Thymus (tissue), 11 donors: ENCODE measurements at regions not wholly inside any gene's neighbourhood (a gene's known extent, or its start where the extent isn't known, plus 50 kb on each side); places are given as distances from the start of the nearest gene placed in this dataset.

Source experiments
- DNase-seq, 9 donors: peaks; one replicate each; pipeline ENCODE4 v3.0.0-alpha.2; 2013; ENCODE audit warnings: low spot score in 9 of 9, low read depth in 6 of 9, missing footprints in 1 of 9
- H3K27ac ChIP-seq, 2 donors: one replicate each; pipeline ENCODE4 v1.5.1; 2013; ENCODE audit warnings: control low read depth in 1 of 2, low read depth in 1 of 2, low read length in 1 of 2, mild to moderate bottlenecking in 1 of 2, moderate library complexity in 1 of 2
- H3K27me3 ChIP-seq, 2 donors: one replicate each; pipeline ENCODE4 v1.5.1; 2013; ENCODE audit warnings: low read length in 1 of 2; ENCODE audit not compliant: control insufficient read depth in 2 of 2, insufficient read depth in 1 of 2
- H3K36me3 ChIP-seq, 2 donors: one replicate each; pipeline ENCODE4 v1.5.1; 2013; ENCODE audit warnings: low read length in 1 of 2, mild to moderate bottlenecking in 1 of 2, moderate library complexity in 1 of 2; ENCODE audit not compliant: control insufficient read depth in 2 of 2, insufficient read depth in 2 of 2
- H3K4me1 ChIP-seq, 2 donors: one replicate each; pipeline ENCODE4 v1.5.1; 2013; ENCODE audit warnings: low read length in 2 of 2; ENCODE audit not compliant: control insufficient read depth in 2 of 2, insufficient read depth in 2 of 2
- H3K4me3 ChIP-seq, 2 donors: one replicate each; pipeline ENCODE4 v1.5.1; 2013; ENCODE audit warnings: low read length in 2 of 2, control low read depth in 1 of 2, mild to moderate bottlenecking in 1 of 2
- H3K9me3 ChIP-seq, 2 donors: one replicate each; pipeline ENCODE4 v1.5.1; 2013; ENCODE audit warnings: low read length in 1 of 2, mild to moderate bottlenecking in 1 of 2; ENCODE audit not compliant: control insufficient read depth in 2 of 2, insufficient read depth in 1 of 2
- WGBS: extraction: QIAGEN DNeasy Blood & Tissue Kit; methylation state at CpG from one replicate; pipeline ENCODE4 v1.1.7; 2013; 5-methylcytosine and 5-hydroxymethylcytosine counted together
- donor health status: healthy.

DNA sequence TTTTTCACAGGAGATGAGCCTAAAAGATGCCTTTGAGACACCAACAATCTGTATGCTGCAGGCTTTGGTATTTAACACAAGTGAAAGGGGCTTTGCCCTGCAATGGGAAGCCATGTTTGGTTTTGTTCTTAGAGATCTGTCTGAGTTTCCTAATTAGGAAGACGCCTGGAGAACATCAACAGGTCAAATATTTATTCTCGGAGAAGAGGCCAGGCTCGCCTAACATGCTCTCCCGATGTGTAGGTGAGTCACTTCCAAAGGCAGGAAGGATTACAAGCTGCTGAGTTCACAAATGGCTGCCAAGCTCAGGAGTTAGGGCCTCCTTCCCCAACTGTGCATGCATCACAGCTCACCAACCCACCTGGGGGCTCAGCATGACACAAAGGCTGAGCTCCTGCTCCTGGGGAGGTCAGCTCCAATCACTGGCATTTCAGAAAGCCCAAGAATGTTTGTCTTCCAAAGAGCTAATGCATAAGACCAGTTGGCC is 119.5 kb upstream of the PRICKLE2 start:
- no peak overlapping the region for H3K4me3 ChIP-seq
- no peak overlapping the region for H3K27ac ChIP-seq
- no peak for DNase-seq
- no peaks in the 10 kb centered on the region for H3K36me3 ChIP-seq
- no peaks in the 10 kb centered on the region for H3K27me3 ChIP-seq
- H3K4me1 ChIP-seq, result no peaks in the 10 kb centered on the region
- 82% methylated on average over 4 of the region's 4 CpGs for WGBS
- peaks cover 0 to 4% of the 10 kb centered on the region in 2 donors for H3K9me3 ChIP-seq

DNA sequence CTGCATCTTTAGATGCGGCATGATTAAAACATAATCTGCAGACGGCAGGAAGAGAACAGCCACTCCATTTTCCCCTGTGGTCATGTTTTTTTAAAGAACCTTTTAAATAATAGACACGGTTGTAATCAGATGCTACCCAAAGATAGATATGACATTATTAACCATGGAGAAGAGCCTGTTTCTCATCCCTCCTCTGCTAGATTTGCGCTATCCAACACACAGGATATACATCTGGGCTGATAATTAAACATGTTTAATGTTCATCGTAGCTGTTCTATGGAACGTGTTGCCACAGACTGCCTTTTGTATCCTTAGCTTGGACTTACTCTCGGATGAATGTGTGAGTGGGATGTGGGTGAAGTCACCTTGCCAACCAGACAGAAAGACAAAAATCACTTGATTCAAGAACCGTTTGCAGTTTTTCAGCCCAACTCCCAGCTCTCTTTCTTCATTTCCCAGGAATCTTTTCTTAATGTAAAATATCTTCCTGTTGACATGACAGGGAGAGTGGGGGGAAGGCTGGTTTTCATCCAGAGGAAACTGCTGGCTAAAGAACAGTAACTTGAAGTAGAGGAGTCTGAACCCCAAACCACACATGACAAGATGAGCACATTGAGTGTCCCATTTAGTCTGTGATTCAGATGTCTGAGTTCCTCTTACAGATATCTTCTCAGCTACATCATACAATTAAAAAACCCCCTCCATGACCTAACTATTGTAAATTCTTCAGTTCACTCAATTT is 118.6 kb upstream of the PRICKLE2 start:
- Histone ChIP-seq H3K4me3 (no peak overlapping the region), H3K27ac (no peak overlapping the region), H3K27me3 (no peaks in the 10 kb centered on the region), H3K9me3 (peaks cover 0 to 4% of the 10 kb centered on the region in 2 donors), H3K36me3 (no peaks in the 10 kb centered on the region), H3K4me1 (no peaks in the 10 kb centered on the region)
- no peak for DNase-seq
- 92% methylated on average over 8 of the region's 8 CpGs for WGBS

DNA sequence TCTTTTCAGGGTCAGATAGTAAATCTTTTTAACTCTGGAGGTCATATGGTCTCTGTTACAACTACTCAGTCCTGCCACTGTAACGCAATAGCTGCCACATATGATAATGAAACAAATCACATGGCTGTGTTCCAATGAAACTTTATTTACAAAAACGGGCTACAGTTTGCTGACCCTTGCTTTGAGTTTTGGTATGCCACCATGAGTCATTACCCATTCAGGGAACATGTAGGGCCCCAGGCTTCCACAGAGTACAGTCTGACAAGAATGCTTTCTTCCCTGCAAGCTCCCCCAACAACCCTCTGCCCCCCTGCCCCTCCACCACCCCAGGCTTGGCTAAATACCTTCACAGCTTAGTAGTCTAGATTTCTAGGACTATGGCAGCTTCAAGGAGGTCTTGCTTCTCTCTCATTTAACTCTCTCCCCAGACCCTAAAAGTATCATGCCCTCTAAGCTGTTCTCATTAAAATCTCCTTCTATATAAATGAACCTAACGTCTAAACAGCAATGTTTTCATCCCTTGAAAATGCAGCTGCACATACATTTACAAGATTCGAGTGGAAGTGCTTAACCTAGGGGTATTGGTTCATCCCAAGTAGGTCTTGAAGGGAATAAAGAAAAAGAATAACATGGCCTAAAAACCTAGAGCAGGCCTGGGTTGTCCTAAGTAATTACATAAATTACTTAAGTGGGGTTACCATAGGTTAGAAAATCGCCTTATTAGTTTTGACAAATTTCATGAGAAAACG is 117.8 kb upstream of the PRICKLE2 start:
- no peak for DNase-seq
- Histone ChIP-seq H3K36me3 (no peaks in the 10 kb centered on the region), H3K27me3 (no peaks in the 10 kb centered on the region), H3K27ac (no peak overlapping the region), H3K9me3 (peaks cover 0 to 2% of the 10 kb centered on the region in 2 donors), H3K4me3 (no peak overlapping the region), H3K4me1 (no peaks in the 10 kb centered on the region)
- 95% methylated on average over 6 of the region's 6 CpGs for WGBS

DNA sequence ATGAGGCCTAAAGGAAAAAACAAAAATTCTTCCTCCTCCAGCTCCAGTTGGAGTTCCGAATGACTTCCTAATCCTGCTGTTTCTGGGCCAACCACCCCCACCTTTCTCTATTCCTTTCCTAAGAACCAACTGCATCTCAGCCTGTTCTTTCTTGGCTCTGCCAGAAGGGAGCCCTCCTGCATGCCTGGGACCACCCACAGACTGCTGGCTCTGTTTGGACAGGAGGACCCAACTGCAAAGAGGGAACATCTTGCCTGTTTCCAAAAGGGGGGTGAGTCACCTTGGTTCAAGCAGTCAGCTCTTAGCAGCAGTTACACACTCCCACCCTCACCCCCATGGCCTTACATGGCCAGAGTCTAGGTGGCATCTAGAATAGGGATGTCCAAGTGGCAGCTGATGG is 116.0 kb upstream of the PRICKLE2 start:
- Histone ChIP-seq H3K27me3 (no peaks in the 10 kb centered on the region), H3K9me3 (no peaks in the 10 kb centered on the region), H3K4me3 (no peak overlapping the region), H3K4me1 (no peaks in the 10 kb centered on the region), H3K36me3 (no peaks in the 10 kb centered on the region), H3K27ac (no peak overlapping the region)
- whole genome bisulfite sequencing, result 90% methylated on average over 1 of the region's 1 CpG
- DNase-seq, result no peak

DNA sequence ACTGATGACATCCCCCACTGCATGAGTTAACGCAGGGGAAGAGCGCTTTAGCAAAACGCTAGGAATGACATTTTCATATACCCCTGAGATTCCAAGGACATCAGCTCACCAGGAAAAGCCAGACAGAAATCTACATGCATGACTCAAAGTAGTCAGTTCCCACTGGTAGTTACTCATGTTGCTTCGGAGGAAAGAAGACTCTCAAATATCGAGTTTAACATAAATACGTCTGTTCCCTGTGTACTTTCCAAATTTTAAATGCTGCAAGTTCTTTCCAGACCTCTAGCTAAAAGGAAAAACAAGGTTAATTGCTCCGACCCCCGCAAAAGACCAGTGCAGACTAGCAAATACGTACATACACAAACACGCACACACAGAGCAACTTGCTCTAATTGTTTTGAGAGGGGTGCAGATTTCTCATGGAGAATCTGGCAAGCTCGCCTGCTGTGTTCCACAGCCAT is 115.4 kb upstream of the PRICKLE2 start:
- H3K27me3 ChIP-seq, result no peaks in the 10 kb centered on the region
- no peaks in the 10 kb centered on the region for H3K4me1 ChIP-seq
- WGBS, result 93% methylated on average over 11 of the region's 11 CpGs
- H3K9me3 ChIP-seq, result no peaks in the 10 kb centered on the region
- H3K36me3 ChIP-seq, result no peaks in the 10 kb centered on the region
- H3K4me3 ChIP-seq, result no peak overlapping the region
- no peak for DNase-seq
- no peak overlapping the region for H3K27ac ChIP-seq

DNA sequence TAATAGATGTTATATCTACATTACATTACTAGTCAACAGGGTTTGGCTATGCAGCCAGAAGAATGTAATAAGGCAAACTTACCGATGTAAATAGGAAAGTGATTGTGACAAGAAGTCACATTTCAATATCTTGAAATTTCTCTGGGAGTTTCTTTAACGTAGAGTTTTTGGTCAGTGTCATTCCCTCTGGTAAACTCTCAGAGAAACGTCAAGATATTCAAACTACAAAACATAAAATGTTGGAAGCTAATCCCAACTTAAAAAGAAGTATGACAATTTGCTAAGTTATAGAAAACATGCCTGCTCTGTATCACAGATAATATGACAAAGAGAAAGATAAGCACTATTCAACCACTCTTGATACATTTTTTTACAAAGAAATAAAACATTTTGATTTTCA is 111.2 kb upstream of the PRICKLE2 start:
- Histone ChIP-seq H3K36me3 (no peaks in the 10 kb centered on the region), H3K27me3 (no peaks in the 10 kb centered on the region), H3K27ac (no peak overlapping the region), H3K4me1 (no peaks in the 10 kb centered on the region), H3K4me3 (no peak overlapping the region), H3K9me3 (no peaks in the 10 kb centered on the region)
- 96% methylated on average over 3 of the region's 3 CpGs for WGBS
- DNase-seq, result no peak

DNA sequence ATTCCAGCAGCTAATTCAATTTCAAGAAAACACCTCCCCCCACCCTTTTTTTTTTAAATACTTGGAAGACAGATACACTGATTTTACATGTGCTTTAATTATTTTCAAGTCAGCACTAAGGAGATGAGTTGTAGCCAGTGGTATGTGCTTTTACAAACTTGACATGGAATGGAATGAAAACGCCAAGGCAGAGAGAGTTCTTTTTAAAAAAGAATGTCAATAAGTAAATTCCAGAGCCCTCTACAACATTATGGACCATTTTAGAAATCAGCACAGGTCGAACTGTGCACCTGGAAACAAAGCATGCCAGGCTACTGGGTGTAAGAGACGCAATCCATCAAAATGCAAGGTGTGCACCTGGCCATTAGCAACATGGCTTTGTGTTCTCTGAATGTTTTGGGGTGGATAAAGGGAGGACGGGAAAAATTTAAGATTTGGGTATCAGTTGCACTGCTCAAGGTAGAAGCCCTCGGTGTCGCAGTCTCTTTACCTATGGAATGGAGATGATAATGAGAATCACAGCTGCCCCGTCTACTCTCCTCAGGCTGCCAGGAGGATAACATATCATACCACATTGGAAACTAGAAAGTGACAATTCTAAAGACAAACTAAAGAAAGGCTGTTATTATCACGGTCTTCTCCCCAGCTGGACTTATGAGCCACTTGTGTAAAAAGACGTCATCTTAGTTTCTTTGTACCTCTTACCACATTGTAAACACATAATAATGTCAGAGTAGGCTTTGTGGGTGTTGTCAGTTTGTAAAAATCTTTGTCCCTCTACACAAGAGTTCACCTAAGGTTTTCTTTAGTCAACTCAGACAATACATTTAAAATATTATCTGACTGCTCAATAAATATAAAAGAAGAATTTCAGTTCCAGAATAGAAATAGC is 107.4 kb upstream of the PRICKLE2 start:
- DNase-seq, result no peak
- no peaks in the 10 kb centered on the region for H3K4me1 ChIP-seq
- no peak overlapping the region for H3K4me3 ChIP-seq
- no peaks in the 10 kb centered on the region for H3K36me3 ChIP-seq
- WGBS, result 88% methylated on average over 9 of the region's 9 CpGs
- no peaks in the 10 kb centered on the region for H3K9me3 ChIP-seq
- no peak overlapping the region for H3K27ac ChIP-seq
- H3K27me3 ChIP-seq, result no peaks in the 10 kb centered on the region

DNA sequence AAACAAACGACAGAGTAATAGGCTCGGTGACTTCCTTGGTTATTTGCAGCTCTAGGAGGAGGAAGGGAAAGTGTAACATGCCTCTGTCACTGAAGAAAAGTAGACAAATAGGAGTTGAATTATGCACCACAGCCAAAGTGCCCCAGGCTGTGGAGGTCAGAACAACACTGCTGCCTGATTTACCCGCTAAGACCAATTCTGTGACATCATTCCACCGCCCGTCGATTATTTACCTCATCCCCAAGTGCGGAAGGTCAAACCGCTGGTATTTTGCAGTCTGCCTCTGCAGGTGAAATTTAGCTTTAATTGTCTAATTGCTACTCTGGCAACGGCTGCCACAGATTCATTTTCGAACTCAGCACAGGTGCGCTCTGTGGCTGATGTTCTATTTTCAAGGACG is 106.3 kb upstream of the PRICKLE2 start:
- WGBS, result 92% methylated on average over 12 of the region's 12 CpGs
- H3K27ac ChIP-seq, result no peak overlapping the region
- no peaks in the 10 kb centered on the region for H3K4me1 ChIP-seq
- no peaks in the 10 kb centered on the region for H3K9me3 ChIP-seq
- no peaks in the 10 kb centered on the region for H3K36me3 ChIP-seq
- DNase-seq, result no peak
- H3K4me3 ChIP-seq, result no peak overlapping the region
- no peaks in the 10 kb centered on the region for H3K27me3 ChIP-seq
